Type B pancreatic cell (in vitro differentiated cells): ENCODE measurements at regions not wholly inside any gene's neighbourhood (a gene's known extent, or its start where the extent isn't known, plus 50 kb on each side); places are given as distances from the start of the nearest gene placed in this dataset.

Source experiments
- DNase-seq: peaks from one replicate; pipeline ENCODE4 v3.0.0; 2021; ENCODE audit warnings: mixed read lengths; ENCODE audit not compliant: unreplicated experiment; ENCODE audit errors: extremely low spot score
- H3K27ac Mint-ChIP-seq: 2 replicates; pipeline ENCODE4 v1.8.0; 2021; ENCODE audit warnings: mild to moderate bottlenecking, mixed read lengths
- H3K27me3 Mint-ChIP-seq: 2 replicates; pipeline ENCODE4 v1.8.0; 2021; ENCODE audit warnings: mixed read lengths
- H3K36me3 Mint-ChIP-seq: 2 replicates; pipeline ENCODE4 v1.8.0; 2021; ENCODE audit warnings: mixed read lengths
- H3K4me1 Mint-ChIP-seq: one replicate; pipeline ENCODE4 v1.8.0; 2021; ENCODE audit warnings: mixed read lengths; ENCODE audit not compliant: unreplicated experiment
- H3K4me3 Mint-ChIP-seq: 2 replicates; pipeline ENCODE4 v1.8.0; 2021; ENCODE audit warnings: mild to moderate bottlenecking, mixed read lengths
- H3K9me3 Mint-ChIP-seq: 2 replicates; pipeline ENCODE4 v1.8.0; 2021; ENCODE audit warnings: mixed read lengths
- TF ChIP-seq, protein P1 (sequence below): fragments of 200-600 bp; sonication (generic); conservative IDR thresholded peaks from 2 replicates; pipeline ENCODE4 v1.5.0; 2021; ENCODE audit warnings: antibody characterized with exemption, mild to moderate bottlenecking

GRCh38 chrX:149259241-149259640 is 245.9 kb downstream of the IDS start:
- no peak overlapping the region for H3K27ac Mint-ChIP-seq
- no peaks in the 10 kb centered on the region for H3K27me3 Mint-ChIP-seq
- H3K4me1 Mint-ChIP-seq, result no peaks in the 10 kb centered on the region
- H3K36me3 Mint-ChIP-seq, result no peaks in the 10 kb centered on the region
- no peak for DNase-seq
- TF ChIP-seq, protein P1, sequence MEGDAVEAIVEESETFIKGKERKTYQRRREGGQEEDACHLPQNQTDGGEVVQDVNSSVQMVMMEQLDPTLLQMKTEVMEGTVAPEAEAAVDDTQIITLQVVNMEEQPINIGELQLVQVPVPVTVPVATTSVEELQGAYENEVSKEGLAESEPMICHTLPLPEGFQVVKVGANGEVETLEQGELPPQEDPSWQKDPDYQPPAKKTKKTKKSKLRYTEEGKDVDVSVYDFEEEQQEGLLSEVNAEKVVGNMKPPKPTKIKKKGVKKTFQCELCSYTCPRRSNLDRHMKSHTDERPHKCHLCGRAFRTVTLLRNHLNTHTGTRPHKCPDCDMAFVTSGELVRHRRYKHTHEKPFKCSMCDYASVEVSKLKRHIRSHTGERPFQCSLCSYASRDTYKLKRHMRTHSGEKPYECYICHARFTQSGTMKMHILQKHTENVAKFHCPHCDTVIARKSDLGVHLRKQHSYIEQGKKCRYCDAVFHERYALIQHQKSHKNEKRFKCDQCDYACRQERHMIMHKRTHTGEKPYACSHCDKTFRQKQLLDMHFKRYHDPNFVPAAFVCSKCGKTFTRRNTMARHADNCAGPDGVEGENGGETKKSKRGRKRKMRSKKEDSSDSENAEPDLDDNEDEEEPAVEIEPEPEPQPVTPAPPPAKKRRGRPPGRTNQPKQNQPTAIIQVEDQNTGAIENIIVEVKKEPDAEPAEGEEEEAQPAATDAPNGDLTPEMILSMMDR, result no peak
- no peak overlapping the region for H3K4me3 Mint-ChIP-seq
- peaks cover 10% of the 10 kb centered on the region for H3K9me3 Mint-ChIP-seq

- TF ChIP-seq, protein P1, result no peak
- Mint-ChIP-seq H3K36me3 (no peaks in the 10 kb centered on the region), H3K27ac (no peak overlapping the region), H3K9me3 (peaks cover 10% of the 10 kb centered on the region), H3K4me1 (no peaks in the 10 kb centered on the region), H3K4me3 (no peak overlapping the region), H3K27me3 (no peaks in the 10 kb centered on the region)
- no peak for DNase-seq
Observed at GRCh38 chrX:149255860-149256259, 249.2 kb downstream of the IDS start.

DNA sequence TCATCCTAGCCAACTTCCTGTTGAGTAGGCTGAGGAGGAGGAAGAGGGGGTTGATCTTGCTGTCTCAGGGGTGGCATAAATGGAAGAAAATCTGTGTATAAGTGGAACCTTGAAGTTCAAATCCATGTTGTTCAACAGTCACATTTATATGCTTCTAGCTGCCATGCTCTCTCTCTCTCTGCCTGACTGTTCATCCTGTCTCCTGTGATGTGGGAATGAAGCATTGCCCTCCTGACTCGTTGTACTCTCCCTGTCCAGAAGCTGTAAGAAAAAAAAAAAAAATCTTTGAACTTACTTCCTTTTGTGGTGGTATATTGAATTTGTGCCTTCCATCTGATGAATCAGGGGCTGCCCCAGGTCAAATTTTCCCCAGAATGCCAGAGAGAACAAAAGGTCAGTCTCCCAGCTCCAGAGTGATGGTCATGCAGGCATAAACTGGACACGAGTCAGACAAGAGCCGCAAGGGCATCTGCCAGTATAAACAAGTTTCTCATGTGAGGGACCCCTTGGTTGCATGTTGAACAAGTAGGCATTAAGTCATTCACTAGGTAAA is 257.0 kb downstream of the IDS start:
- Mint-ChIP-seq H3K27me3 (no peaks in the 10 kb centered on the region), H3K4me3 (no peak overlapping the region), H3K9me3 (peaks cover 2% of the 10 kb centered on the region), H3K36me3 (no peaks in the 10 kb centered on the region), H3K27ac (no peak overlapping the region), H3K4me1 (no peaks in the 10 kb centered on the region)
- DNase-seq, result no peak
- TF ChIP-seq, protein P1, result no peak

DNA sequence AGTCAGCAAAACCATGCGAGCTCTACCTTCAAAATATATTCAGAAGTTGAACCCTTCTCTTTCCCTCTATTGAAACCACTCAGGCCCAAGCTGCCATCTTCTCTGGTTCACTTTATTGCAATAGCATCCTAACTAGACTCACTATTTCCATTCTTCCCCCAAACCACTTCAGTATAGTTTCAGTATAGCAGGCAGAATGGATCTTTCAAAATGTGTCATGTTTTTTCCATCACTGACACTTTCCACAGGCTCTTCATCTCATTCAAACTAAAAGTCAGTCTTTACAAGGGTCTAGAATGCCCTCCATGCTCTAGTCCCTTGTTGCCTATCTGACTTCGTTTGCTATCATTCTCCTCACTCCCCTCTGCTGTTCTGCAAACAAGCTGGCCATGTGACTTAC is 274.4 kb downstream of the IDS start:
- no peaks in the 10 kb centered on the region for H3K9me3 Mint-ChIP-seq

GRCh38 chrX:149223854-149224253 is 281.3 kb downstream of the IDS start:
- Mint-ChIP-seq H3K9me3 (peaks cover 5% of the 10 kb centered on the region), H3K27me3 (no peaks in the 10 kb centered on the region), H3K4me1 (no peaks in the 10 kb centered on the region), H3K36me3 (no peaks in the 10 kb centered on the region), H3K4me3 (no peak overlapping the region), H3K27ac (no peak overlapping the region)
- TF ChIP-seq, protein P1, result no peak
- no peak for DNase-seq

More for the DNA sequence above, 274.4 kb downstream of the IDS start:
- H3K27me3 Mint-ChIP-seq, result no peaks in the 10 kb centered on the region
- no peak overlapping the region for H3K4me3 Mint-ChIP-seq
- no peaks in the 10 kb centered on the region for H3K4me1 Mint-ChIP-seq
- no peak overlapping the region for H3K27ac Mint-ChIP-seq
- no peaks in the 10 kb centered on the region for H3K36me3 Mint-ChIP-seq
- TF ChIP-seq, protein P1, result no peak
- DNase-seq, result no peak

DNA sequence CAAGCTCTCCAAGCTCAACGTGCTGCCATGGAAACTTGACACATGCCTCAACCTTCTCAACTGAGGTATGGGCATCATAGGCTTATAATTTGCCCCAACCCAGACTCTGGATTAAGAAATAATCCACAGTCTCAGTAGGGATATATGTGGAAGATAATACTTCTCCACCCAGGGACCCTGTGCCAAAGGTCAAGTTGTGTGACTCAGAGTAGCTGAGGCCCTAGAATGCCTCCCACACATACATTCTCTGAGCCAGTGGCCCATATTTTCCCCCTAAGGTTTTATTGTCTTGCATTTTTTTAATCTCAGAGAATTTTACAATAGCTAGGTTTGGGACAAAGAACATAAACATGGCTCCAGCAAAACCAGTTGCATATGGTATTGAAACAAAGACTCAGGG is 283.1 kb downstream of the IDS start:
- Mint-ChIP-seq H3K9me3 (peaks cover 6% of the 10 kb centered on the region), H3K4me1 (no peaks in the 10 kb centered on the region), H3K27ac (no peak overlapping the region), H3K4me3 (no peak overlapping the region), H3K36me3 (no peaks in the 10 kb centered on the region), H3K27me3 (no peaks in the 10 kb centered on the region)
- TF ChIP-seq, protein P1, result no peak
- DNase-seq, result no peak
